H9 (cell line): ENCODE measurements at regions not wholly inside any gene's neighbourhood (a gene's known extent, or its start where the extent isn't known, plus 50 kb on each side); places are given as distances from the start of the nearest gene placed in this dataset.

ENCODE experiments used
- DNase-seq: peaks from one replicate; pipeline ENCODE4 v3.0.0-alpha.2; 2017
- H2AFZ ChIP-seq: one replicate; pipeline ENCODE4 v1.6.1; 2013; ENCODE audit warnings: mild to moderate bottlenecking, low read length, control low read depth, moderate library complexity
- H2AK5ac ChIP-seq: 2 replicates; pipeline ENCODE4 v1.6.1; 2013; ENCODE audit warnings: low read length, control low read depth, mixed read lengths; ENCODE audit not compliant: insufficient read length
- H2BK120ac ChIP-seq: one replicate; pipeline ENCODE4 v1.6.1; 2013; ENCODE audit warnings: low read depth, mild to moderate bottlenecking, low read length, control low read depth, inconsistent platforms; ENCODE audit not compliant: poor library complexity, severe bottlenecking
- H2BK12ac ChIP-seq: 2 replicates; pipeline ENCODE4 v1.6.1; 2013; ENCODE audit warnings: low read length, control low read depth, mixed read lengths, low read depth; ENCODE audit not compliant: insufficient read length
- H2BK15ac ChIP-seq: 2 replicates; pipeline ENCODE4 v1.6.1; 2013; ENCODE audit warnings: low read depth, low read length, control low read depth
- H2BK20ac ChIP-seq: one replicate; pipeline ENCODE4 v1.6.1; 2013; ENCODE audit warnings: low read depth, mild to moderate bottlenecking, low read length, control low read depth, inconsistent platforms; ENCODE audit not compliant: poor library complexity, severe bottlenecking
- H2BK5ac ChIP-seq: 2 replicates; pipeline ENCODE4 v1.6.1; 2013; ENCODE audit warnings: low read length, control low read depth, mixed read lengths; ENCODE audit not compliant: insufficient read length
- H3K14ac ChIP-seq: 2 replicates; pipeline ENCODE4 v1.6.1; 2013; ENCODE audit warnings: low read length, control low read depth; ENCODE audit not compliant: insufficient read depth
- H3K18ac ChIP-seq: 2 replicates; pipeline ENCODE4 v1.6.1; 2013; ENCODE audit warnings: low read depth, mild to moderate bottlenecking, mixed read lengths, low read length, control low read depth; ENCODE audit not compliant: insufficient read length
- H3K23ac ChIP-seq: 2 replicates; pipeline ENCODE4 v1.6.1; 2013; ENCODE audit warnings: low read length, control low read depth, mixed read lengths, low read depth; ENCODE audit not compliant: insufficient read length
- H3K23me2 ChIP-seq: 2 replicates; pipeline ENCODE4 v1.6.1; 2013; ENCODE audit warnings: low read depth, mild to moderate bottlenecking, mixed read lengths, low read length, control low read depth; ENCODE audit not compliant: insufficient read length, poor library complexity, severe bottlenecking
- H3K27ac ChIP-seq: 2 replicates; pipeline ENCODE4 v1.5.1; 2013; ENCODE audit warnings: low read length, control low read depth, mixed read lengths, low read depth; ENCODE audit not compliant: insufficient read length
- H3K27me3 ChIP-seq: 2 replicates; pipeline ENCODE4 v1.6.1; 2013; ENCODE audit warnings: low read length, control low read depth, inconsistent platforms; ENCODE audit not compliant: insufficient read depth
- H3K4ac ChIP-seq: 2 replicates; pipeline ENCODE4 v1.6.1; 2013; ENCODE audit warnings: low read depth, mild to moderate bottlenecking, control low read depth, inconsistent platforms, low read length, moderate library complexity
- H3K4me1 ChIP-seq: 2 replicates; pipeline ENCODE4 v1.6.1; 2013; ENCODE audit warnings: low read length, control low read depth, inconsistent platforms; ENCODE audit not compliant: insufficient read depth
- H3K4me2 ChIP-seq: 2 replicates; pipeline ENCODE4 v1.6.1; 2013; ENCODE audit warnings: low read length, control low read depth, mixed read lengths; ENCODE audit not compliant: insufficient read length, insufficient read depth
- H3K56ac ChIP-seq: 2 replicates; pipeline ENCODE4 v1.6.1; 2013; ENCODE audit warnings: low read depth, mild to moderate bottlenecking, mixed read lengths, low read length, control low read depth; ENCODE audit not compliant: insufficient read length
- H3K79me1 ChIP-seq: 2 replicates; pipeline ENCODE4 v1.6.1; 2013; ENCODE audit warnings: low read depth, mild to moderate bottlenecking, moderate library complexity, low read length, control low read depth, inconsistent platforms; ENCODE audit not compliant: insufficient read depth, poor library complexity, severe bottlenecking
- H3K79me2 ChIP-seq: 2 replicates; pipeline ENCODE4 v1.6.1; 2013; ENCODE audit warnings: low read length, control low read depth, inconsistent platforms; ENCODE audit not compliant: insufficient read depth
- H3K9ac ChIP-seq: 2 replicates; pipeline ENCODE4 v1.6.1; 2013; ENCODE audit warnings: low read length, control low read depth, mixed read lengths; ENCODE audit not compliant: insufficient read length; ENCODE audit errors: extremely low read depth
- H3K9me3 ChIP-seq: one replicate; pipeline ENCODE4 v1.6.1; 2013; ENCODE audit warnings: low read depth, low read length, inconsistent platforms; ENCODE audit not compliant: control insufficient read depth
- H3T11ph ChIP-seq: one replicate; pipeline ENCODE4 v1.6.1; 2013; ENCODE audit warnings: mild to moderate bottlenecking, low read length, control low read depth, inconsistent platforms
- H4K20me1 ChIP-seq: one replicate; pipeline ENCODE4 v1.6.1; 2013; ENCODE audit not compliant: control insufficient read depth, insufficient read length, insufficient read depth
- H4K5ac ChIP-seq: 2 replicates; pipeline ENCODE4 v1.6.1; 2013; ENCODE audit warnings: low read depth, mild to moderate bottlenecking, mixed read lengths, low read length, control low read depth; ENCODE audit not compliant: insufficient read length
- H4K8ac ChIP-seq: replicated peaks from 2 replicates; pipeline ENCODE4 v1.6.1; 2013; ENCODE audit warnings: low read length, control low read depth, mixed read lengths, low read depth; ENCODE audit not compliant: insufficient read length
- H4K91ac ChIP-seq: 2 replicates; pipeline ENCODE4 v1.6.1; 2013; ENCODE audit warnings: low read depth, mild to moderate bottlenecking, moderate library complexity, mixed read lengths, low read length, control low read depth; ENCODE audit not compliant: insufficient read length
- H3K27ac Mint-ChIP-seq, 3 experiments: 2 replicates in 2 of 3; 3 replicates in 1 of 3; pipeline ENCODE4 v1.8.0; 2020 to 2021; ENCODE audit warnings: mixed read lengths in 3 of 3, mild to moderate bottlenecking in 1 of 3, moderate library complexity in 1 of 3
- H3K27me3 Mint-ChIP-seq: 2 replicates; pipeline ENCODE4 v1.8.0; 2021; ENCODE audit warnings: low read depth, mild to moderate bottlenecking, moderate library complexity, mixed read lengths
- H3K36me3 Mint-ChIP-seq, 3 experiments: 2 replicates in 2 of 3; 3 replicates in 1 of 3; pipeline ENCODE4 v1.8.0; 2020 to 2021; ENCODE audit warnings: low read depth in 3 of 3, mixed read lengths in 3 of 3; ENCODE audit not compliant: insufficient read depth in 1 of 3
- H3K4me1 Mint-ChIP-seq, 2 experiments: 2 replicates each; pipeline ENCODE4 v1.8.0; 2020; ENCODE audit warnings: mixed read lengths in 2 of 2
- H3K4me3 Mint-ChIP-seq, 2 experiments: 2 replicates in 1 of 2; 3 replicates in 1 of 2; pipeline ENCODE4 v1.8.0; 2020 to 2021; ENCODE audit warnings: mild to moderate bottlenecking in 2 of 2, mixed read lengths in 2 of 2, moderate library complexity in 1 of 2
- H3K9me3 Mint-ChIP-seq, 2 experiments: 2 replicates in 1 of 2; 3 replicates in 1 of 2; pipeline ENCODE4 v1.8.0; 2020; ENCODE audit warnings: mild to moderate bottlenecking in 2 of 2, mixed read lengths in 2 of 2, moderate library complexity in 1 of 2
- CTCF ChIP-seq: fragments of 200-600 bp; sonication (generic); conservative IDR thresholded peaks from 3 replicates; pipeline ENCODE4 v1.8.0; 2021; ENCODE audit warnings: antibody characterized with exemption, mild to moderate bottlenecking
- WGBS: extraction: QIAGEN DNeasy Blood & Tissue Kit; methylation state at CpG from one replicate; pipeline ENCODE4 v1.1.7; 2013; ENCODE audit warnings: missing lambda C conversion rate, low lambda C conversion rate, mixed read lengths; ENCODE audit not compliant: insufficient read length; ENCODE audit errors: extremely low coverage; 5-methylcytosine and 5-hydroxymethylcytosine counted together

GRCh38 chr6:4705809-4706208, 70.4 kb upstream of the CDYL start:
- Mint-ChIP-seq H3K9me3 (no peaks in the 10 kb centered on the region), H3K27ac (no peak overlapping the region; a peak in 1 of 7 replicates), H3K4me1 (no peaks in the 10 kb centered on the region), H3K27me3 (peaks cover 3% of the 10 kb centered on the region), H3K36me3 (no peaks in the 10 kb centered on the region), H3K4me3 (no peak overlapping the region)
- no CpG with 5 or more reads among the region's 5 CpGs for WGBS
- H3K27ac ChIP-seq, result no peak overlapping the region
- no peak overlapping the region for H3K4me2 ChIP-seq
- H3K23ac ChIP-seq, result no peak overlapping the region
- H3K79me2 ChIP-seq, result no peaks in the 10 kb centered on the region
- no peak for TF ChIP-seq CTCF
- no peak overlapping the region for H3K14ac ChIP-seq
- no peaks in the 10 kb centered on the region for H3K23me2 ChIP-seq
- H3K9ac ChIP-seq, result no peak overlapping the region
- no peaks in the 10 kb centered on the region for H3K4me1 ChIP-seq
- no peaks in the 10 kb centered on the region for H4K20me1 ChIP-seq
- no peak overlapping the region for H3K4ac ChIP-seq
- no peaks in the 10 kb centered on the region for H3K79me1 ChIP-seq
- peak overlapping the region; percentile 45 for H2AFZ ChIP-seq
- H3K18ac ChIP-seq, result no peak overlapping the region
- H4K8ac ChIP-seq, result no peak overlapping the region
- no peak overlapping the region for H3K56ac ChIP-seq
- no peaks in the 10 kb centered on the region for H3K9me3 ChIP-seq
- no peak overlapping the region for H3T11ph ChIP-seq
- no peak overlapping the region for H2BK12ac ChIP-seq
- no peak overlapping the region for H2BK5ac ChIP-seq
- no peak overlapping the region for H4K91ac ChIP-seq
- H2BK120ac ChIP-seq, result no peak overlapping the region
- H4K5ac ChIP-seq, result no peak overlapping the region
- H2BK20ac ChIP-seq, result no peak overlapping the region
- no peaks in the 10 kb centered on the region for H3K27me3 ChIP-seq
- H2AK5ac ChIP-seq, result no peak overlapping the region
- no peak overlapping the region for H2BK15ac ChIP-seq
- no peak for DNase-seq
